GM19351 (cell line): ENCODE measurements at regions not wholly inside any gene's neighbourhood (a gene's known extent, or its start where the extent isn't known, plus 50 kb on each side); places are given as distances from the start of the nearest gene placed in this dataset.

Source experiments
- ATAC-seq: cut with Tn5 transposase; IDR thresholded peaks from one replicate; pipeline ENCODE4 v1.9.1; 2021; ENCODE audit warnings: mild to moderate bottlenecking, moderate library complexity; ENCODE audit not compliant: unreplicated experiment

GRCh38 chr1:37308031-37308960, 166.1 kb upstream of the ZC3H12A start:
- ATAC-seq = no peak

DNA sequence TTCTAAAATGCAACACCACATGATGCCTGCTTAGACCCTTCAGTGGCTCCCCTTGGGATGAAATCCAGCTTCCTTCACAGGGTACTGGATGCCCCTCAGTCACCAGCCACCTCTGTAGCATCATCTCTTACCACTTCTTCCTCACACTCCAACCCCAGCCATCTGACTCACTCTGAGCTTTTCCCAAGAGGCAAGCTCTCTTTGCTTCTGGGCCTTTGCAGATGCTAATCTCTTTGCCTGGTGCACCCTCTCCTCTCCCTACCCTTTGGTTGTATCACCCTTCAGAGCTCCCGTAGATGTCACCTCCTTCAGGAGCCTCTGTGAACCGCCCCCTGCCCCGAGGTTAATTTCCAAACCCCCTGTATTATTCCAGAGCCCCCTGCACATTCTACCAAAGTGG, 164.8 kb upstream of the ZC3H12A start:
- ATAC-seq = no peak

- no peak for ATAC-seq
Measured at GRCh38 chr1:37310064-37310463, 164.3 kb upstream of the ZC3H12A start.

GRCh38 chr1:37315371-37315846, 159.0 kb upstream of the ZC3H12A start:
- ATAC-seq = no peak

DNA sequence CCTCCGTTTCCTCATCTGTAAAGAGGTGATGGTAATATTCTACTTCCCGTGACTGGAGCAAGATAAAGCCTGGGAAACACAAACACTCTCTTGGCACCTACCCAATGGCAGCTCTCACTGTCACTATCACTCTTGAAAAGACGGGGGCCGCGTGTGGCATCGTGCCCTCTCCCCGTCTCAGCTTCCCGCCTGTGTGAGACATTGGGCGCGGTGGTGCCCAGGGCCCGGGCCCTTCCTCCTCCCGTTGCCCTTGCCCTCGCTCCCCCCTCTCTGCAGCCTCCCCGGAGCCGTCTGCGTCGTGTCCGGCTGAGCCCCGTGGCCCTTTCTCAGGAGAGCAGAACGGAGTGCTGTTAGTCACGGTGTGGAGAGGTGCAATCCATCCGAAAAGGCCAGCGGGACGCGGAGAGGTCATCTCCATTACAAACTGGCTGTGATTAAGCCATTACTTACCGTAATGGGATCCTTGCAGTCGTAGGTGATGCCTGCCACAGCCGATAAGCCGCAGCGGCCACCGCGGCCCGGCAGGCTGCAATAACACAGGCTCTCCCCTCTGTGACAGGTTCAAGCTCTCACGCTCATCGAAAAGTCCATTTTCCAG, 156.4 kb upstream of the ZC3H12A start:
- no peak for ATAC-seq

- ATAC-seq = no peak
Measured at GRCh38 chr1:37318490-37318889, 155.9 kb upstream of the ZC3H12A start.

- no peak for ATAC-seq
Measured at GRCh38 chr1:37319284-37319683, 155.1 kb upstream of the ZC3H12A start.

DNA sequence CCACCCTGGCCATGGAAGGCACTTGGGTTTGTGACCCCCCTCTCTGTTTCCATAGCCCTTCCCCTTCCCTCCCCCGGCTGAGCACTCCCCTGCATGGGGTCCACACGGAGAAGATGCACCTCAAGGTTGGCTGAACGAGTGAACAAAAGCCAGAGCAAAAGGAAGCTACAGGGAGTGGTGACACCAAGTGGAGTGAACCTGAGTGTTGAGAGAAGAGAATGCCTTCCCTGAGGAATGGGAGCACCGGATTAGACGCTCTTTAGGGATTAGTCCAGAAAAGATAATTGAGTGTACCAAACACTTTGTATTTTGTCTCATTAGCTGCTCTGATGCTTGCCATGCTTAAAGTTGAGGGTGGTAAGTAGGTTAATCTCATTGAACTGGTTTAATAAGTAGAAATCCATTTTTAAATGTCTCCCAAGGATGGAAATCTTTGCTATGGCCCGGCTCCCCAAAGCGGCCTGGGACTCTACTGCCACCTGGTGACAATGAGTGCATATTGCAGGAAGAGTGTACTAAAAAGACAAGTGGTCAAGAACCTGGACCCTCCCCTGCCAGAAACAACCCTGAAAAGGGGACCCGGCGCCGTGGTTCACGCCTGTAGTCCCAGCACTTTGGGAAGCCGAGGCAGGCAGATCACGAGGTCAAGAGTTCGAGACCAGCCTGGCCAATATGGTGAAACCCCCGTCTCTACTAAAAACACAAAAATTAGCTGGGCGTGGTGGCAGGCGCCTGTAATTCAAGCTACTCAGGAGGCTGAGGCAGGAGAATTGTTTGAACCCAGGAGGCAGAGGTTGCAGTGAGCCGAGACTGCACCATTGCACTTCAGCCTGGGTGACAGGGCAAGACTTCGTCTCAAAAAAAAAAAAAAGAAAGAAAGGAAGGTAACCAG, 150.6 kb upstream of the ZC3H12A start:
- ATAC-seq = no peak

DNA sequence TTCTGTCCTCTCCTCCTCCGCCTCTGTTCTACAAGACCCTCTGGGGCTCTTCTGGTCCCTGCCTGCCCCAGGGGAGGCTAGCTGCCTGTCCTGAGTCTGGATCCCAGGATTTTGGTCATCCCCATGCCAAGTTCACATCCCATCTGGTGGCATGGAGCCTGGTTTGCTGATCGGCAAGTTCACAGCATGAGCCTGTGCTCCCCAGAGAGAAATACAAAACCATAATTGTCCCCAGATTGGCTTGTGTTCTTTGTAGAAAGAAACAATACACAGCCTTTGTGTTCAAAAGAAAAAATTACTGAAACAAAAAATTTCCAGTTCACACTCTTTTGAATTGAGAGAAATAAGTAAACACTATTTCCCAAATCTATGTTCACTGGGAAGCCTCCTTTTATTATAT, 149.4 kb upstream of the ZC3H12A start:
- no peak for ATAC-seq

DNA sequence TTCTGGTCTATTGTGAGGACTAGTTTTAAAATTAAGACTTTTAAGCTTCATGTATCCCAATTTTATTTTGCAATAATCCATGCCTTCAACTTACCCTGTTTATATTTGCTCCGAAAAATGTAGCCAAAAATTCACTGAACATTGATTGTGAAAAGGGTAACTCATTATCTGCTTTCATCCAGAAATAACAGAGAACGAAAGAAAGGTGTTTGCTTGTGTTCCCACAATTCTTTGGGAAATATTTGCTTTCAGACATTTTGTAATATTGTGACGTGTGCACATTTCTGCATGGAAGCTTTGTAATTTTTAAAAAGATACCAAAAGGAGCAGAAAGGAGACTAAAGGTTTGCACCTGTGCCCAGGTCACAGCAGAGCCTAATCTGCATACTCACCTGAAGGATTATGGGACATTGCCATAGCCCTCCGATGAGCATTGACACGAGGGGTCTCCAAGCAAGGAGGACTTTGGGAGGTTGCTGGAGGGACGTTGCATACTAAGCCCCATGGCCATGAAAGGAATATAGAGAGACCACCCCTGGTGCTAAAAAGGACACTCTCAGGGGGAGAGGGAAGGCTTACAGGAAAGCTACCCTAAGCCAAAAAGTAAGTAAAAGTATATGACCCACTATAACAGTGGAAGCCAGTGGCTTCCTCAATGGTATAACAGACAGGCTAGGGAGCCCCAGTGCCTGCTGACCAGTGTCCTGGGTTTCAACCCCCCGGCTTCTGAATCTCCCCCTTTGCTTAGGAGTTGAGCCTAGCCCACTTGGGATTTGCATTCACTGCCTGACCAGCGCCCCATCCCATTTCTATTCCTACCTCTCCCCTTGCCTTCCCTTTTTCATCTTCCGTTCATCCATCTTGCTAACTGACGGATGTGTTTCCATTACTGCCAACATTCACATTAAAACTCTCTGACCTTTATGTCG, 148.6 kb upstream of the ZC3H12A start:
- ATAC-seq = no peak

- no peak for ATAC-seq
Measured at GRCh38 chr1:37332126-37332525, 142.3 kb upstream of the ZC3H12A start.

- ATAC-seq = no peak
Measured at GRCh38 chr1:37338658-37339057, 135.7 kb upstream of the ZC3H12A start.

- no peak for ATAC-seq
Measured at GRCh38 chr1:37342736-37343135, 131.6 kb upstream of the ZC3H12A start.

- ATAC-seq = no peak
Measured at GRCh38 chr1:37347104-37347649, 127.2 kb upstream of the ZC3H12A start.

DNA sequence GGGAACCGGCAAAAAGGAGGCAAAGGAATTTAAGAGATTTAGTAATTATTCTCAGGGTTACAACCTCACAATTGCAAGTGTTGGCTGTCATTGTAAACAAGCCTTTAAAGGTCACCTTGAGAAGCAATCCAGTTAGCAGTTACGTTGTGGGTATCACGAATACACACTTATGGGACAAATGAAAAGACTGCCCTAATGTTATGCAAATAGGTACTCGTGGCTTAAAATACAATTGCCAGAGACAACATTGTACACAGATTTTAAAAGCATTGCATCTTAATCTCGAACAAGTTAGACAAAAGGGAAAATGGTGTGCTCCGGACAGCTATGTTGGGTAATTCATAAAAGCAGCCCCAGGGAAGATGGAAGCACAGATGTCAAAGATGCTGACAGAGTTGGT, 120.5 kb upstream of the ZC3H12A start:
- ATAC-seq = no peak

DNA sequence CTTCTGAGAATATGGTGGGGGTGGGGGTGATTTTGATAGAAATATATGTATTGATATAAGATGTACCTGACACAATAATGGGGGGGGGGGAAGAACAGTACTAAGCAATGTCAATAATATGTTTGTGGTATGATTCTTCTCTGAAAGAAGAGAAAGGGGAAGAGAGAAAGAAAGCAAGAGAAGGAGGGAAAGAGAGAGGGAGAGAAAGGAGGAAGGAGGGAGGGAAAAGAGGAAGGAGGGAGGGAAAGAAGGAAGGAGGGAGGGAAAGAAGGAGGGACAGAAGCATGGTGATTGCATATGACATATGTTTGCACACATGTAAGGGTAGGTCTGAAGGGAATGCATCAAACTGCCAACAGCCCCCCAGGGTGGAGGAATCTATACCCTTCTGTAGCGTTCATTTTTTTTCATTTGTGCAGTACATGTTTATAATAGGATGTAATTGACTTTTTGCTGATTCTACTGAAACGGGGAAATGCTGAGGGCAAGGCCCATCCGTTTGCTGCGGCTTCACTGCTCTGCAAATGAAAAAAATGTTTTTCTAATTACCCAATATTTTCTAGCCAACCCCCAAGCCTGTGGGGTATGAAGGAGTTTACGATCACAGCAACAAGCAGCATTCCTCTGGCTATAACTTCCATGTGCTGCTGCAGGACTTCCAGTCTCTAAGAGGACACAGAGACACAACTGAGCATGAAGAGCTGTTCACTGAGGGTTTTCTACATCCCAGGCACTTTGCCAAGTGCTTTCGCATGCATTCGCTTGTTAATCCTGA, 119.3 kb upstream of the ZC3H12A start:
- no peak for ATAC-seq

- ATAC-seq = no peak
Measured at GRCh38 chr1:37358992-37359391, 115.4 kb upstream of the ZC3H12A start.

DNA sequence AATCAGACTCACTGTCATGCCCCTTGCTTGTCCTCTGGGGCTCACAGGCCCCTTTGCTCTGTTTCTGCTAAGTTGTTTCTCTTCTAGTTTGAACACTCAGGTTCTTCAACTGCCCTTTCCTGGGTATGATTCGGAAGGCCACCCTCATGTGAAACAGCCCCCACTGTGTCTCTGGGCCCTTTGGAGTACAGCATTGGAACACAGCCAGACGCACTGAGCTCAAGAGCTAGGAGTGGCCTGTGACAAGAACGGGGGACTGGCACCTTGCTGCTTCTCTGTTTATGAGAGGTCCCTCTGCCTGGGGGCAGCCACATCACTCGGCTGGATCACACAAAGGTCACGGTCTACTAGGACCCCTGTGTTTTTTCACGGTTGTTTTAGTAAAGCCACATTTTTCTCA, 114.4 kb upstream of the ZC3H12A start:
- no peak for ATAC-seq
